Endothelial cell of umbilical vein (primary cell): ENCODE measurements at regions not wholly inside any gene's neighbourhood (a gene's known extent, or its start where the extent isn't known, plus 50 kb on each side); places are given as distances from the start of the nearest gene placed in this dataset.

ENCODE experiments used
- BruUV-seq: library from RNA; stranded (reverse); fragments of 400-500 nt; replicated peaks from 2 replicates; lab custom pipeline; 2021; lab: Mats Ljungman, UMichigan
- CTCF ChIA-PET: fragments of 300-600, 350-600 bp; sonication (Branson Sonifier 250); formaldehyde crosslinking; loops from one replicate; lab custom pipeline; 2021; ENCODE audit warnings: antibody characterized with exemption, inconsistent platforms; lab: Charles Lee
- POLR2A ChIA-PET: fragments of 300-600, 350-600 bp; sonication (Branson Sonifier 250); formaldehyde crosslinking; loops from one replicate; lab custom pipeline; 2021; ENCODE audit warnings: antibody characterized with exemption, inconsistent platforms; lab: Charles Lee
- DNase-seq: peaks from one replicate; pipeline ENCODE4 v3.0.0-alpha.2; 2011; ENCODE audit warnings: low read depth, low spot score
- FAIRE-seq: peaks from 2 replicates; lab custom pipeline; 2011; peaks lifted over from hg19 to GRCh38; lab: Jason Lieb, UNC
- H2AFZ ChIP-seq: 2 replicates; pipeline ENCODE4 v1.6.0; 2012; ENCODE audit warnings: low read depth, low read length, control low read depth, inconsistent platforms
- H3K27ac ChIP-seq: 2 replicates; pipeline ENCODE4 v1.5.1; 2011; ENCODE audit warnings: low read depth, mild to moderate bottlenecking, control low read depth, low read length, moderate library complexity; ENCODE audit not compliant: insufficient read depth
- H3K27me3 ChIP-seq, 2 experiments: 2 replicates each; pipeline versions ENCODE4 v1.6.0 to v1.6.1; 2011; ENCODE audit warnings: low read length in 2 of 2, mixed read lengths in 1 of 2; ENCODE audit not compliant: control insufficient read depth in 2 of 2, insufficient read depth in 2 of 2
- H3K36me3 ChIP-seq, 2 experiments: 2 replicates in 1 of 2; 3 replicates in 1 of 2; pipeline ENCODE4 v1.5.1; 2011; ENCODE audit warnings: low read length in 2 of 2, mild to moderate bottlenecking in 1 of 2, moderate library complexity in 1 of 2; ENCODE audit not compliant: control insufficient read depth in 2 of 2, insufficient read depth in 2 of 2; ENCODE audit errors: extremely low read depth in 1 of 2
- H3K4me1 ChIP-seq: 3 replicates; pipeline ENCODE4 v1.5.1; 2011; ENCODE audit warnings: mild to moderate bottlenecking, low read length; ENCODE audit not compliant: control insufficient read depth, insufficient read depth; ENCODE audit errors: extremely low read depth
- H3K4me2 ChIP-seq: 2 replicates; pipeline ENCODE4 v1.6.1; 2011; ENCODE audit warnings: low read length, control low read depth, mixed read lengths; ENCODE audit not compliant: insufficient read depth
- H3K4me3 ChIP-seq, 3 experiments: fragments of 200-600 bp in 1 of 3; sonication (generic), shearing (Covaris generic) in 1 of 3; replicated peaks in 1 of 3; 2 replicates each; pipeline ENCODE4 v1.5.1; 2011 to 2016; ENCODE audit warnings: control low read depth in 3 of 3, low read length in 3 of 3, mild to moderate bottlenecking in 2 of 3, inconsistent platforms in 1 of 3, low read depth in 1 of 3, moderate library complexity in 1 of 3; ENCODE audit not compliant: insufficient read depth in 1 of 3
- H3K79me2 ChIP-seq: 2 replicates; pipeline ENCODE4 v1.6.0; 2012; ENCODE audit warnings: low read length, inconsistent platforms; ENCODE audit not compliant: control insufficient read depth, insufficient read depth
- H3K9ac ChIP-seq: replicated peaks from 2 replicates; pipeline ENCODE3; 2011; ENCODE audit warnings: low read length, control low read depth; ENCODE audit not compliant: insufficient read depth; ENCODE audit errors: extremely low read depth
- H3K9me1 ChIP-seq: replicated peaks from 3 replicates; pipeline ENCODE4 v1.6.0; 2011; ENCODE audit warnings: mild to moderate bottlenecking, low read length; ENCODE audit not compliant: control insufficient read depth, insufficient read depth; ENCODE audit errors: extremely low read depth
- H3K9me3 ChIP-seq: replicated peaks from 2 replicates; pipeline ENCODE4 v1.5.1; 2012; ENCODE audit warnings: low read length, inconsistent platforms; ENCODE audit not compliant: control insufficient read depth, insufficient read depth
- H4K20me1 ChIP-seq: replicated peaks from 2 replicates; pipeline ENCODE3; 2011; ENCODE audit warnings: mild to moderate bottlenecking, low read length; ENCODE audit not compliant: control insufficient read depth, insufficient read depth; ENCODE audit errors: extremely low read depth
- CTCF ChIP-seq, 2 donors: IDR thresholded peaks; 1 replicate in 1 of 2; 2 replicates in 1 of 2; pipeline ENCODE4 v1.5.1; 2011; ENCODE audit warnings: low read length in 2 of 2, mild to moderate bottlenecking in 2 of 2, moderate library complexity in 2 of 2, control low read depth in 1 of 2, inconsistent platforms in 1 of 2, low read depth in 1 of 2; ENCODE audit not compliant: insufficient read depth in 1 of 2; ENCODE audit errors: extremely low read depth in 1 of 2
- EZH2 ChIP-seq: IDR thresholded peaks from 2 replicates; pipeline ENCODE4 v1.6.1; 2012; ENCODE audit warnings: borderline replicate concordance, low read depth, mild to moderate bottlenecking, moderate library complexity, low read length, inconsistent platforms; ENCODE audit not compliant: severe bottlenecking
- FOS ChIP-seq: IDR thresholded peaks from 2 replicates; pipeline ENCODE4 v1.6.1; 2011; ENCODE audit warnings: mild to moderate bottlenecking, low read length, moderate library complexity, borderline replicate concordance; ENCODE audit not compliant: insufficient read depth
- GATA2 ChIP-seq: IDR thresholded peaks from 2 replicates; pipeline ENCODE4 v1.7.0; 2011; ENCODE audit warnings: low read depth, mild to moderate bottlenecking, moderate library complexity, mixed read lengths, low read length; ENCODE audit not compliant: insufficient read length, insufficient read depth
- JUN ChIP-seq: IDR thresholded peaks from 2 replicates; pipeline ENCODE4 v1.6.1; 2011; ENCODE audit warnings: borderline replicate concordance, low read depth; ENCODE audit not compliant: insufficient read length, insufficient read depth
- MAX ChIP-seq: IDR thresholded peaks from 2 replicates; pipeline ENCODE4 v1.6.1; 2011; ENCODE audit not compliant: insufficient read depth, insufficient read length
- MYC ChIP-seq: IDR thresholded peaks from one replicate; pipeline ENCODE4 v1.6.1; 2011; ENCODE audit warnings: mild to moderate bottlenecking, low read depth, low read length
- POLR2A ChIP-seq: IDR thresholded peaks from 2 replicates; pipeline ENCODE4 v1.6.1; 2012; ENCODE audit warnings: low read depth, mild to moderate bottlenecking, control low read depth, low read length
- POLR2AphosphoS5 ChIP-seq: IDR thresholded peaks from 2 replicates; pipeline ENCODE4 v1.6.1; 2012; ENCODE audit warnings: low read depth, mild to moderate bottlenecking, control low read depth, low read length, moderate library complexity; ENCODE audit not compliant: insufficient read depth
- dilution Hi-C: fragments of 300-500 bp; cut with MboI; formaldehyde crosslinking; loops from one replicate; pipeline ENCODE4 v1.15.0; 2019; ENCODE audit warnings: low sequenced_read_pairs; ENCODE audit not compliant: extremely low pct_ligation_motif_present
- intact Hi-C: fragments of 100-400 bp; cut with micrococcal nuclease; formaldehyde crosslinking; loops from one replicate; pipeline ENCODE4 v1.10.0; 2022

- CTCF ChIA-PET, result interaction anchor here (2.2 kb wide), 1 partner anchor 12 kb away, joined by 6 read pairs; no protein-coding TSS in a partner anchor
- H3K4me2 ChIP-seq, result no peak overlapping the region
Measured at GRCh38 chr9:22256381-22256780, 190.2 kb upstream of the DMRTA1 start.

More at GRCh38 chr9:22256381-22256780, 190.2 kb upstream of the DMRTA1 start:
- no peak overlapping the region for H3K4me3 ChIP-seq
- H4K20me1 ChIP-seq, result no peaks in the 10 kb centered on the region
- dilution Hi-C loops, result no loop called here
- H3K9me1 ChIP-seq, result peaks cover 2% of the 10 kb centered on the region
- peaks cover 1% of the 10 kb centered on the region for H3K9me3 ChIP-seq
- H3K79me2 ChIP-seq, result no peaks in the 10 kb centered on the region
- peaks cover 10 to 11% of the 10 kb centered on the region in 2 experiments for H3K27me3 ChIP-seq
- BruUV-seq, result no TSS peak
- intact Hi-C loops, result no loop called here
- H2AFZ ChIP-seq, result no peak overlapping the region
- no peak overlapping the region for H3K27ac ChIP-seq
- FAIRE-seq, result no peak
- H3K4me1 ChIP-seq, result no peaks in the 10 kb centered on the region
- POLR2A ChIA-PET, result no interaction called here
- no peak overlapping the region for H3K9ac ChIP-seq
- no peak for DNase-seq
- no peaks in the 10 kb centered on the region for H3K36me3 ChIP-seq
- no peak for TF ChIP-seq CTCF (IDR thresholded peaks at IDR 0.05; ENCODE audit: extremely low read depth in 1 of 2, insufficient read depth in 1 of 2, low read depth in 1 of 2, low read length in 2 of 2)
- no peak for TF ChIP-seq POLR2A
- TF ChIP-seq MYC, result no peak
- TF ChIP-seq GATA2, result no peak
- TF ChIP-seq FOS, result no peak
- no peak for TF ChIP-seq MAX
- no peak for TF ChIP-seq EZH2
- TF ChIP-seq POLR2AphosphoS5, result no peak
- TF ChIP-seq JUN, result no peak
